DND-41 (cell line): ENCODE measurements at regions not wholly inside any gene's neighbourhood (a gene's known extent, or its start where the extent isn't known, plus 50 kb on each side); places are given as distances from the start of the nearest gene placed in this dataset.

ENCODE experiments used
- ATAC-seq: fragments of 200-7000 bp; cut with Tn5 transposase; 3 replicates; pipeline ENCODE4 v1.9.1; 2021; ENCODE audit warnings: low read depth; ENCODE audit not compliant: insufficient read depth
- DNase-seq: peaks from one replicate; pipeline ENCODE4 v3.0.0-alpha.2; 2020
- H2AFZ ChIP-seq: 2 replicates; pipeline ENCODE4 v1.6.0; 2012; ENCODE audit warnings: low read depth, low read length
- H3K27ac ChIP-seq: 2 replicates; pipeline ENCODE4 v1.5.1; 2012; ENCODE audit warnings: low read length, inconsistent platforms
- H3K27me3 ChIP-seq: fragments of 200-600 bp; sonication (generic); 2 replicates; pipeline ENCODE4 v1.6.0; 2012; ENCODE audit warnings: low read length, mild to moderate bottlenecking, inconsistent platforms; ENCODE audit not compliant: insufficient read depth, poor library complexity
- H3K36me3 ChIP-seq: 2 replicates; pipeline ENCODE4 v1.5.1; 2012; ENCODE audit warnings: low read length, inconsistent platforms; ENCODE audit not compliant: insufficient read depth
- H3K4me1 ChIP-seq: 2 replicates; pipeline ENCODE4 v1.5.1; 2012; ENCODE audit warnings: mild to moderate bottlenecking, low read length; ENCODE audit not compliant: insufficient read depth
- H3K4me2 ChIP-seq: 2 replicates; pipeline ENCODE4 v1.6.0; 2012; ENCODE audit warnings: mild to moderate bottlenecking, moderate library complexity, low read length, inconsistent platforms; ENCODE audit not compliant: insufficient read depth
- H3K4me3 ChIP-seq, 2 experiments: fragments of 200-600 bp in 1 of 2; shearing (Covaris generic) in 1 of 2; 2 replicates each; pipeline ENCODE4 v1.5.1; 2012 to 2016; ENCODE audit warnings: inconsistent platforms in 2 of 2, low read length in 2 of 2, mild to moderate bottlenecking in 2 of 2, low read depth in 1 of 2, moderate library complexity in 1 of 2
- H3K79me2 ChIP-seq: 2 replicates; pipeline ENCODE4 v1.6.0; 2012; ENCODE audit warnings: low read length, inconsistent platforms; ENCODE audit not compliant: insufficient read depth
- H3K9ac ChIP-seq: 2 replicates; pipeline ENCODE4 v1.6.0; 2012; ENCODE audit warnings: low read depth, mild to moderate bottlenecking, inconsistent platforms, low read length, moderate library complexity
- H3K9me3 ChIP-seq: 2 replicates; pipeline ENCODE4 v1.5.1; 2012; ENCODE audit warnings: low read length, moderate library complexity, mild to moderate bottlenecking, inconsistent platforms; ENCODE audit not compliant: insufficient read depth, severe bottlenecking
- H4K20me1 ChIP-seq: 2 replicates; pipeline ENCODE4 v1.6.0; 2012; ENCODE audit warnings: low read length; ENCODE audit not compliant: insufficient read depth
- EZH2 ChIP-seq: IDR thresholded peaks from 3 replicates; pipeline ENCODE4 v1.6.1; 2012; ENCODE audit warnings: borderline replicate concordance, low read depth, mild to moderate bottlenecking, moderate library complexity, low read length, inconsistent platforms; ENCODE audit not compliant: severe bottlenecking
- TF ChIP-seq, protein P1 (sequence below): IDR thresholded peaks from 2 replicates; pipeline ENCODE4 v1.5.1; 2012; ENCODE audit warnings: borderline replicate concordance, low read length, moderate library complexity, mild to moderate bottlenecking; ENCODE audit not compliant: poor library complexity, severe bottlenecking; ENCODE audit errors: extremely low read depth

DNA sequence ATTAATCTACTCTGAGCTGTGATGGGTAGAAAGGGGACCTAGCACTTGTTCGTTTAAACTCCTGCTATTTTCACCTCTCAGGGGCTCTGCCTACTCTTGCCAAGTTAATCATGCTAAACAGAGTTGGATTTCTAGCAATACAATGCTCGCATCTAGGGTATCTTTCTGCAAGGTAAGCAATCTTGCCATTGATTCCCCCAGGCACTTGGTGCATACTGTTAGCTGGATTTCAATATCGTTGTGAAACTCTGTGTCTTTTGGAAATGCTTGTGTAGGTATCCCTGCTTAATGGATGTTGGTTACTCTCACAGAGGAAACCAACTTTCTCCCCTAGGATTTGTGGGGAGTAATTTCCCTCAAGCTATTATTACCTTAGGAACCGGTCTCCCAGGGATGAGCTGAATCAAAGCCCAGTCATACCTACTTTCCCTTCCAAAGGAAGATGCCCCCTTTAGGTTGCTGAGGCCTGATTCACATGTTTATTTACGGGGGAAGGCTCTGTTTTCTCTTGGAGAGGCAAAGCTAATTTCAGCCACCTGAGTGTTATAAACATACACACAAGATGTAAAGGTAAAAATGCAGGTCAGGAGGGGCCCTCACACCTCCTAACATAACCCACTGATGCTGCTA lies 366.8 kb downstream of the FBXW7 start:
- ATAC-seq (no peak), DNase-seq (no peak)
- TF ChIP-seq EZH2 = no peak
- TF ChIP-seq, protein P1, sequence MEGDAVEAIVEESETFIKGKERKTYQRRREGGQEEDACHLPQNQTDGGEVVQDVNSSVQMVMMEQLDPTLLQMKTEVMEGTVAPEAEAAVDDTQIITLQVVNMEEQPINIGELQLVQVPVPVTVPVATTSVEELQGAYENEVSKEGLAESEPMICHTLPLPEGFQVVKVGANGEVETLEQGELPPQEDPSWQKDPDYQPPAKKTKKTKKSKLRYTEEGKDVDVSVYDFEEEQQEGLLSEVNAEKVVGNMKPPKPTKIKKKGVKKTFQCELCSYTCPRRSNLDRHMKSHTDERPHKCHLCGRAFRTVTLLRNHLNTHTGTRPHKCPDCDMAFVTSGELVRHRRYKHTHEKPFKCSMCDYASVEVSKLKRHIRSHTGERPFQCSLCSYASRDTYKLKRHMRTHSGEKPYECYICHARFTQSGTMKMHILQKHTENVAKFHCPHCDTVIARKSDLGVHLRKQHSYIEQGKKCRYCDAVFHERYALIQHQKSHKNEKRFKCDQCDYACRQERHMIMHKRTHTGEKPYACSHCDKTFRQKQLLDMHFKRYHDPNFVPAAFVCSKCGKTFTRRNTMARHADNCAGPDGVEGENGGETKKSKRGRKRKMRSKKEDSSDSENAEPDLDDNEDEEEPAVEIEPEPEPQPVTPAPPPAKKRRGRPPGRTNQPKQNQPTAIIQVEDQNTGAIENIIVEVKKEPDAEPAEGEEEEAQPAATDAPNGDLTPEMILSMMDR = no peak
- Histone ChIP-seq H3K79me2 (no peaks in the 10 kb centered on the region), H4K20me1 (no peaks in the 10 kb centered on the region), H3K4me1 (no peaks in the 10 kb centered on the region), H3K36me3 (no peaks in the 10 kb centered on the region), H3K9ac (no peak overlapping the region), H3K4me2 (no peak overlapping the region), H2AFZ (no peak overlapping the region), H3K27me3 (no peaks in the 10 kb centered on the region), H3K9me3 (no peaks in the 10 kb centered on the region), H3K27ac (no peak overlapping the region), H3K4me3 (no peak overlapping the region)

DNA sequence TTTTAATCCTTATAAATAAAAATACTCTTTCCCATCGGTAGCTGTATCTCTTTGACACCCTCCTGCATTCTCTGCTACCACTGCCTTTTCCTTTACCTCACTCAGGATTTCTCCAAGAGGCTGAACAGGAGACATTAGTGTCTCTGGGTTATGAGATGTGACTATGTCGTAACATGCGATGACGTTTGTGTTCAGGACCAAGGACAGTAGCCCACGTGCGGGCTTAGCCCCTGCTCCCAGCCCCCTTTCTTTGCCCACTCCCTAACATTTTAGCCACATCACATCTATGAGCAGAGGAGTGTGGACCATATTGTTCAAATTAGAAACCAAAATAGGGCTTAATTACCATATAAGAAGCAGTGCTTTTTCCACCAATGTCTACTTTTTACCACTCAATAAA lies 369.3 kb downstream of the FBXW7 start:
- H3K9me3 ChIP-seq = no peaks in the 10 kb centered on the region
- no peak overlapping the region for H2AFZ ChIP-seq
- H3K27ac ChIP-seq = no peak overlapping the region
- H3K9ac ChIP-seq = no peak overlapping the region
- ATAC-seq = peak; percentile 80
- H3K4me3 ChIP-seq = no peak overlapping the region
- peak; percentile 53 for DNase-seq
- no peaks in the 10 kb centered on the region for H3K27me3 ChIP-seq
- H3K79me2 ChIP-seq = no peaks in the 10 kb centered on the region
- H3K4me1 ChIP-seq = no peaks in the 10 kb centered on the region
- H3K36me3 ChIP-seq = no peaks in the 10 kb centered on the region
- no peak for TF ChIP-seq EZH2
- TF ChIP-seq, protein P1 = no peak
- no peak overlapping the region for H3K4me2 ChIP-seq
- H4K20me1 ChIP-seq = no peaks in the 10 kb centered on the region

DNA sequence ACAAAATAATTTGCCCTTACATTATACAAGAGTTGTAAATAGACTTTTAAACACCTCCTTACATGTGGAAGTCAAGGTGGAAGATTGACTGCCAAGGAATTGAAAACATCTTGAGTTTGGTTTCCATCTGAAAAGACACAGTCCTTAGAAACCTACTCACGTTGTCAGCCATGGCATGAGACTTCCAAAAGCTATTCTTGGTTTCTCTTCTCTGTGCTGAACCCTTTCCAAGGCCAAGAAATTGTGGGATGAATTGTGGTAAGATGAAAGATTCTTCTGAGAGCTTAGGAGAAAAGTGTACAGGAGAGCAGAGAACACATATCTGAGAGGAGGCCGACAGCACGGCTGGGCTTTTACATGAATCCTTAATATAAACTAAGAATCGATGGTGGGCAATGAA lies 370.0 kb downstream of the FBXW7 start:
- Histone ChIP-seq H3K4me3 (no peak overlapping the region), H3K36me3 (no peaks in the 10 kb centered on the region), H3K9me3 (no peaks in the 10 kb centered on the region), H3K27ac (no peak overlapping the region), H3K4me2 (no peak overlapping the region), H3K9ac (no peak overlapping the region), H2AFZ (no peak overlapping the region), H4K20me1 (no peaks in the 10 kb centered on the region), H3K27me3 (no peaks in the 10 kb centered on the region), H3K4me1 (no peaks in the 10 kb centered on the region), H3K79me2 (no peaks in the 10 kb centered on the region)
- TF ChIP-seq, protein P1 = no peak
- TF ChIP-seq EZH2 = no peak
- DNase-seq = no peak
- no peak for ATAC-seq
